Effector memory CD4-positive, alpha-beta T cell (primary cell): ENCODE measurements at regions not wholly inside any gene's neighbourhood (a gene's known extent, or its start where the extent isn't known, plus 50 kb on each side); places are given as distances from the start of the nearest gene placed in this dataset.

Experiments
- DNase-seq, 3 donors: peaks; one replicate each; pipeline ENCODE4 v3.0.0-alpha.2; 2020
- H3K27ac ChIP-seq: 2 replicates; pipeline ENCODE4 v1.7.0; 2013; ENCODE audit warnings: mild to moderate bottlenecking, low read length, moderate library complexity; ENCODE audit not compliant: insufficient read depth, poor library complexity, severe bottlenecking
- H3K27me3 ChIP-seq: replicated peaks from 2 replicates; pipeline ENCODE4 v1.7.0; 2013; ENCODE audit warnings: mild to moderate bottlenecking, low read length; ENCODE audit not compliant: insufficient read depth, control insufficient read depth, poor library complexity, severe bottlenecking
- H3K36me3 ChIP-seq: 2 replicates; pipeline ENCODE4 v1.7.0; 2013; ENCODE audit warnings: mild to moderate bottlenecking, low read length, moderate library complexity; ENCODE audit not compliant: control insufficient read depth, insufficient read depth
- H3K4me1 ChIP-seq: 2 replicates; pipeline ENCODE4 v1.7.0; 2013; ENCODE audit warnings: low read length, mild to moderate bottlenecking; ENCODE audit not compliant: control insufficient read depth, insufficient read depth, poor library complexity, severe bottlenecking
- H3K4me3 ChIP-seq: 2 replicates; pipeline ENCODE4 v1.7.0; 2013; ENCODE audit warnings: low read length, low read depth, mild to moderate bottlenecking; ENCODE audit not compliant: insufficient read depth, poor library complexity, severe bottlenecking
- H3K9me3 ChIP-seq: 2 replicates; pipeline ENCODE4 v1.7.0; 2013; ENCODE audit warnings: mild to moderate bottlenecking, low read length, moderate library complexity; ENCODE audit not compliant: control insufficient read depth

DNA sequence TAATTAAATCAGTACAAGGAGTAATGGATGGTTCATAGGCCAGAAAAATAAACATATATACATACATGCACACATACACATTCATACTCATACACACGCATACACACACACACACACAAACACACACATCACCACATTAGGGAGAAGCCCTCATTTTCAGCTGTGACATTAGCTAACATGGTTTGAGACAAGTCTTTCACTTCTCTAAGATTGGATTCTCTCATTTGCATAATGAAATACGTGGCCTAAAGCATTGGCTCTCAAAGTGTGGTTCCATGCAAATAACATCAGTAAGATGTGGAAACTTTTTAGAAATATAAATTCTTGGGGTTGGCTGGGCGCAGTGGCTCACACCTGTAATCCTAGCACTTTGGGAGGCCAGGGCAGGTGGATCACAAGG is 452.6 kb downstream of the TAFA4 start:
- no peak for DNase-seq
- Histone ChIP-seq H3K9me3 (no peaks in the 10 kb centered on the region), H3K27ac (no peak overlapping the region), H3K36me3 (no peaks in the 10 kb centered on the region), H3K27me3 (no peaks in the 10 kb centered on the region), H3K4me1 (no peaks in the 10 kb centered on the region), H3K4me3 (no peak overlapping the region)

- Histone ChIP-seq H3K9me3 (no peaks in the 10 kb centered on the region), H3K27me3 (no peaks in the 10 kb centered on the region), H3K36me3 (no peaks in the 10 kb centered on the region), H3K27ac (no peak overlapping the region), H3K4me1 (no peaks in the 10 kb centered on the region), H3K4me3 (no peak overlapping the region)
- no peak for DNase-seq
Observed at GRCh38 chr3:68468695-68469375, 463.5 kb downstream of the TAFA4 start.

DNA sequence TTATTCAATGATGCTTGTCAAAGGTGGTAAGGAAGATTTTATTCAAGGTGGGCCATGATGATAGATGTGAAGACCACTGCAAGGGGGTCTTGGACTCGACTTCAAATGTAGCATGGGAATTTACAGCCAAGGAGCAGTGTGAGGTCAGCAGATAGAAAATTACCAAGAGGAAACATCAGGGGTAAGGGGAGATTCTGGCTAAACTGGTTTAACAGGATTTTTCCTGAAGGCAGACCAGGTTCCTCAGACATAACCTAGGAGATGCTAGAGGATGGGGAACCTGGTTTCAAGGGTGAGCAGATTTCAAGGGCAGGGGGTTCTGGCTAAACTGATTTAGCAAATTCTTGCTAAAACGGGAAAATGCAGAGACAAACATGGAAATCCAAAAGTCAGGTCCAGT is 464.9 kb downstream of the TAFA4 start:
- H3K27me3 ChIP-seq: no peaks in the 10 kb centered on the region
- DNase-seq: no peak
- H3K4me3 ChIP-seq: no peak overlapping the region
- H3K27ac ChIP-seq: no peak overlapping the region
- H3K9me3 ChIP-seq: no peaks in the 10 kb centered on the region
- no peaks in the 10 kb centered on the region for H3K36me3 ChIP-seq
- no peaks in the 10 kb centered on the region for H3K4me1 ChIP-seq

DNA sequence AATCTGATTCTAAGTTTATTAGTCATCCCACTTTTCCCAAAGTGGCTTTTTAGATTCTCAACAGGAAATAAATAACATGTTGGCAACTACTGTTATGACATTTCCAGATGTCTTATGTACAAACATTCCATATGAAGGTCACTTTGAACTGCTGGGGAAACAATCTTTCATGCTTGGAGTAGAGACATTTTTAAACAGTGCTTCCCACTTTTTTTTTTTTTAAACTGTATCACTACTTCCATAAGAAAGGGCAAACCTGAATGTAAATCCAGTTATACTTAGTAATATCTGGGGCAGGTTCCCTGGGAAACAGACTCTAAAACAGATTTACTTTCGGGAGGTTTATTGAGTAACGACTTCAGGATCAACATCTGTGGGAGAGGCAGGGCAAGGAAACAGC is 473.8 kb downstream of the TAFA4 start:
- Histone ChIP-seq H3K4me3 (no peak overlapping the region), H3K27ac (no peak overlapping the region), H3K27me3 (no peaks in the 10 kb centered on the region), H3K4me1 (no peaks in the 10 kb centered on the region), H3K36me3 (no peaks in the 10 kb centered on the region), H3K9me3 (no peaks in the 10 kb centered on the region)
- DNase-seq: no peak

- no peaks in the 10 kb centered on the region for H3K27me3 ChIP-seq
- no peak for DNase-seq
- H3K4me3 ChIP-seq: no peak overlapping the region
- no peak overlapping the region for H3K27ac ChIP-seq
- no peaks in the 10 kb centered on the region for H3K9me3 ChIP-seq
- no peaks in the 10 kb centered on the region for H3K36me3 ChIP-seq
- no peaks in the 10 kb centered on the region for H3K4me1 ChIP-seq
Observed at GRCh38 chr3:68448510-68449383, 483.6 kb downstream of the TAFA4 start.

DNA sequence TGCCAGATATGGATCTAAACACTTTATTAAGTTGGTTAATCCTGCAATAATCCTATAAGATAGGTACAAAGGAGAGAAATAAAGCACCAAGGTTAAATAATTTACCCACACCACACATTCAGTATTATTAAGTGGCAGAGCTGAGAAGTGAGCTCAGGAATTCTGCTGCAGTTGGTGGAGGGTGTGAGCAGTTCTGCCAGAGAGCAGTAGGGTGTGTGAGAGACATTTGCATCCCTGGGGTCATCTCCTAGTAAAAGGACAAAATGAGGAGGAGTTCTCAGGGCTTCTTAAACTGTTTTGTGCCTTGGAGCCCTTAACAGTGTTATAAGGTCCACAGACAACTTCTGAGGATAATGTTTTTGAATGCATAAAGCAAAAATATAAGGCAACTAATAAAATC is 484.5 kb downstream of the TAFA4 start:
- Histone ChIP-seq H3K36me3 (no peaks in the 10 kb centered on the region), H3K27me3 (no peaks in the 10 kb centered on the region), H3K4me3 (no peak overlapping the region), H3K4me1 (no peaks in the 10 kb centered on the region), H3K9me3 (no peaks in the 10 kb centered on the region), H3K27ac (no peak overlapping the region)
- DNase-seq: no peak

DNA sequence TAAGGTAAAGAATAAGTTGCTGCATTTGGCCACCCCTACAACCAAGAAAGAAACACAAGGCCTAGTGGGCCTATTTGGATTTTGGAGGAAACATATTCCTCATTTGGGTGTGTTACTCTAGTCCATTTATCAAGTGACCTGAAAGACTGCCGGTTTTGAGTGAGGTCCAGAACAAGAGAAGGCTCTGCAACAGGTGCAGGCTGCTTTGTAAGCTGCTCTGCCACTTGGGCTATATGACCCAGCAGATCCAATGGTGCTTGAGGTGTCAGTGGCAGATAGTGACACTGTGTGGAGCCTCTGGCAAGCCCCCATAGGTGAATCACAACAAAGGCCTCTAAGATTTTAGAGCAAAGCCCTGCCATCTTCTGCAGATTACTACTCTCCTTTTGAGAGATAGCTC is 491.3 kb downstream of the TAFA4 start:
- Histone ChIP-seq H3K27ac (no peak overlapping the region), H3K4me1 (no peaks in the 10 kb centered on the region), H3K4me3 (no peak overlapping the region), H3K9me3 (no peaks in the 10 kb centered on the region), H3K36me3 (no peaks in the 10 kb centered on the region), H3K27me3 (no peaks in the 10 kb centered on the region)
- no peak for DNase-seq

DNA sequence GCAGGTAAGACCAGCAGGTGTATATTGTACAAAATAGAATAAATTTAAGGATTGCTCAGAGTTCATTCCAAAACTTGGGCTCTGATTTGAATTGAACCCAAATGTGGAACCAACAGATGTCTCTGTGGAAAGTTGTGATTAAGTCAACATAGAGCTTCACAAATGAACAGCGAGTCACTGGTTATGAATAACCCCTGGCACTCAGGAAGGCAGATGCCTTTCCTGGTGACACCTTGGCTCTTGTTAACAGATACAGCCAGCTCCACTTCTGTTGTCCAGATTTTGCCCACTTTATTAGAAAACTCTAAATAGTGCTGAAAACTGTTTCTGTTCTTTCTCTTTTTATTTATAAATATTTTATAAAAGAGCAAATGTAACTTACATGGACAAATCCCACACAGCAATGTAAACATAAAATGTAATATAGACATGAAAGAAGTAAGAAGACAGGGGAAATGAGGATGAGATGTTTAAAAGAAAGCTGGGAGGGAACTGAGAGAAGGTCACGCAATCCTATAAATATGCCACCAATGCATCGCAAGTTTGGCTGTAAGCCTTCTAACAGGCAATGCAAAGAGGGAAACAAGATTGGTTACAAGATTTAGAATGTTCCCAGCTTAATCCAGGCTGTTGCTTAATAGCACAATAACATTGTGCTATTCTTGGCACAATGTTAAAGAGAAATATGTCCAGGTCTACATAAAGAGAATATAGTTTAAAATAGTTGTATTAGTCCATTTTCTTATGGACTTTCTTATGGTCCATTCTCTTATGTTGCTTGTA is 495.5 kb downstream of the TAFA4 start:
- DNase-seq: no peak
- H3K9me3 ChIP-seq: no peaks in the 10 kb centered on the region
- H3K27me3 ChIP-seq: no peaks in the 10 kb centered on the region
- H3K4me3 ChIP-seq: no peak overlapping the region
- H3K36me3 ChIP-seq: no peaks in the 10 kb centered on the region
- no peaks in the 10 kb centered on the region for H3K4me1 ChIP-seq
- no peak overlapping the region for H3K27ac ChIP-seq

GRCh38 chr3:68428495-68428894 is 503.9 kb downstream of the TAFA4 start:
- no peaks in the 10 kb centered on the region for H3K27me3 ChIP-seq
- DNase-seq: no peak
- H3K9me3 ChIP-seq: no peaks in the 10 kb centered on the region
- H3K36me3 ChIP-seq: no peaks in the 10 kb centered on the region
- H3K4me3 ChIP-seq: no peak overlapping the region
- H3K4me1 ChIP-seq: no peaks in the 10 kb centered on the region
- no peak overlapping the region for H3K27ac ChIP-seq
